HG02938 (cell line): ENCODE measurements at regions not wholly inside any gene's neighbourhood (a gene's known extent, or its start where the extent isn't known, plus 50 kb on each side); places are given as distances from the start of the nearest gene placed in this dataset.

Experiments
- ATAC-seq: cut with Tn5 transposase; IDR thresholded peaks from one replicate; pipeline ENCODE4 v1.9.1; 2021; ENCODE audit warnings: mild to moderate bottlenecking, moderate library complexity; ENCODE audit not compliant: unreplicated experiment

GRCh38 chr3:107970993-107971580 is 119.7 kb downstream of the CD47 start:
- ATAC-seq: no peak

- ATAC-seq: no peak
Measured at GRCh38 chr3:107969994-107970819, 120.6 kb downstream of the CD47 start.

- ATAC-seq: no peak
Measured at GRCh38 chr3:107969525-107969924, 121.3 kb downstream of the CD47 start.

- ATAC-seq: no peak
Measured at GRCh38 chr3:107966276-107966675, 124.6 kb downstream of the CD47 start.

- no peak for ATAC-seq
Measured at GRCh38 chr3:107965136-107965655, 125.6 kb downstream of the CD47 start.

GRCh38 chr3:107963581-107963980 is 127.2 kb downstream of the CD47 start:
- no peak for ATAC-seq

GRCh38 chr3:107962946-107963345 is 127.9 kb downstream of the CD47 start:
- no peak for ATAC-seq

GRCh38 chr3:107962037-107962436 is 128.8 kb downstream of the CD47 start:
- ATAC-seq: no peak

GRCh38 chr3:107959550-107960154 is 131.2 kb downstream of the CD47 start:
- no peak for ATAC-seq

- no peak for ATAC-seq
Measured at GRCh38 chr3:107958146-107958545, 132.7 kb downstream of the CD47 start.

GRCh38 chr3:107956991-107957900 is 133.6 kb downstream of the CD47 start:
- ATAC-seq: no peak

GRCh38 chr3:107954845-107955244 is 136.0 kb downstream of the CD47 start:
- ATAC-seq: no peak

- ATAC-seq: no peak
Measured at GRCh38 chr3:107953722-107954121, 137.1 kb downstream of the CD47 start.

GRCh38 chr3:107951126-107951525 is 139.7 kb downstream of the CD47 start:
- ATAC-seq: no peak

- no peak for ATAC-seq
Measured at GRCh38 chr3:107950417-107950816, 140.4 kb downstream of the CD47 start.

- ATAC-seq: no peak
Measured at GRCh38 chr3:107949394-107949970, 141.3 kb downstream of the CD47 start.

GRCh38 chr3:107947203-107947602 is 143.6 kb downstream of the CD47 start:
- ATAC-seq: no peak

GRCh38 chr3:107946700-107947099 is 144.1 kb downstream of the CD47 start:
- ATAC-seq: no peak

GRCh38 chr3:107945417-107946094 is 145.3 kb downstream of the CD47 start:
- ATAC-seq: no peak
